ENCODE measurements at regions not wholly inside any gene's neighbourhood (a gene's known extent, or its start where the extent isn't known, plus 50 kb on each side); places are given as distances from the start of the nearest gene placed in this dataset.
A peak's percentile ranks its signal among the peaks of the same experiment; 100 is the strongest.

GRCh38 chr10:77732213-77733003 is 94.8 kb upstream of the KCNMA1 start:
- Histone ChIP-seq H3K4me1 (ENCODE audit: control insufficient read depth in 1 of 2, insufficient read depth in 2 of 2, low read length in 2 of 2) (peaks cover 0 to 2% of the 10 kb centered on the region in 2 experiments), H3K4ac (ENCODE audit: low read depth, low read length) (no peak overlapping the region), H3K23ac (ENCODE audit: low read length) (no peak overlapping the region), H3K4me2 (ENCODE audit: low read length) (no peak overlapping the region), H3K9me3 (ENCODE audit: insufficient read depth, low read depth, low read length) (peaks cover 3% of the 10 kb centered on the region), H2BK12ac (ENCODE audit: low read length) (no peak overlapping the region), H4K8ac (ENCODE audit: low read depth, low read length) (no peak overlapping the region), H2BK5ac (ENCODE audit: low read depth, low read length, poor library complexity) (no peak overlapping the region), H2AK5ac (ENCODE audit: low read length) (no peak overlapping the region), H3K9ac (ENCODE audit: low read length) (no peak overlapping the region), H3K36me3 (ENCODE audit: control insufficient read depth in 1 of 2, insufficient read depth in 2 of 2, low read length in 2 of 2) (peaks cover 1 to 5% of the 10 kb centered on the region in 2 experiments), H4K12ac (ENCODE audit: low read depth, low read length) (no peak overlapping the region), H4K91ac (ENCODE audit: low read depth, low read length) (no peak overlapping the region), H3K27me3 (ENCODE audit: insufficient read depth, low read length) (no peaks in the 10 kb centered on the region), H3K79me1 (ENCODE audit: low read length) (no peaks in the 10 kb centered on the region), H3K27ac (ENCODE audit: low read depth, low read length) (no peak overlapping the region), H3K79me2 (ENCODE audit: control insufficient read depth, insufficient read depth, low read length, poor library complexity) (no peaks in the 10 kb centered on the region), H3K4me3 (ENCODE audit: low read depth, low read length) (no peak overlapping the region), H2AFZ (ENCODE audit: insufficient read depth, low read length, poor library complexity) (no peak overlapping the region), H3K18ac (ENCODE audit: low read length) (no peak overlapping the region), H2BK120ac (ENCODE audit: insufficient read depth, low read length, poor library complexity) (no peak overlapping the region), H3K14ac (ENCODE audit: low read length) (no peak overlapping the region)
- no peak for DNase-seq
- no CpG with 5 or more reads among the region's 23 CpGs for WGBS (ENCODE audit: extremely low coverage, insufficient coverage, insufficient read length)

GRCh38 chr10:77727481-77727880 is 89.9 kb upstream of the KCNMA1 start:
- Histone ChIP-seq H2AK5ac (ENCODE audit: low read length) (no peak overlapping the region), H2BK5ac (ENCODE audit: low read depth, low read length, poor library complexity) (no peak overlapping the region), H3K18ac (ENCODE audit: low read length) (no peak overlapping the region), H2BK12ac (ENCODE audit: low read length) (no peak overlapping the region), H3K4me1 (ENCODE audit: control insufficient read depth in 1 of 2, insufficient read depth in 2 of 2, low read length in 2 of 2) (peaks cover 6 to 11% of the 10 kb centered on the region in 2 experiments), H3K4me3 (ENCODE audit: low read depth, low read length) (no peak overlapping the region), H3K79me2 (ENCODE audit: control insufficient read depth, insufficient read depth, low read length, poor library complexity) (no peaks in the 10 kb centered on the region), H3K9me3 (ENCODE audit: insufficient read depth, low read depth, low read length) (no peaks in the 10 kb centered on the region), H2AFZ (ENCODE audit: insufficient read depth, low read length, poor library complexity) (no peak overlapping the region), H3K36me3 (ENCODE audit: control insufficient read depth in 1 of 2, insufficient read depth in 2 of 2, low read length in 2 of 2) (peaks cover 0 to 2% of the 10 kb centered on the region in 2 experiments), H4K91ac (ENCODE audit: low read depth, low read length) (no peak overlapping the region), H4K8ac (ENCODE audit: low read depth, low read length) (no peak overlapping the region), H3K27me3 (ENCODE audit: insufficient read depth, low read length) (no peaks in the 10 kb centered on the region), H3K9ac (ENCODE audit: low read length) (no peak overlapping the region), H3K23ac (ENCODE audit: low read length) (no peak overlapping the region), H3K79me1 (ENCODE audit: low read length) (peaks cover 12% of the 10 kb centered on the region), H3K4me2 (ENCODE audit: low read length) (no peak overlapping the region), H3K27ac (ENCODE audit: low read depth, low read length) (no peak overlapping the region), H4K12ac (ENCODE audit: low read depth, low read length) (no peak overlapping the region), H3K14ac (ENCODE audit: low read length) (no peak overlapping the region), H2BK120ac (ENCODE audit: insufficient read depth, low read length, poor library complexity) (no peak overlapping the region), H3K4ac (ENCODE audit: low read depth, low read length) (no peak overlapping the region)
- no peak for DNase-seq
- WGBS (ENCODE audit: extremely low coverage, insufficient coverage, insufficient read length) = no CpG with 5 or more reads among the region's 3 CpGs

DNA sequence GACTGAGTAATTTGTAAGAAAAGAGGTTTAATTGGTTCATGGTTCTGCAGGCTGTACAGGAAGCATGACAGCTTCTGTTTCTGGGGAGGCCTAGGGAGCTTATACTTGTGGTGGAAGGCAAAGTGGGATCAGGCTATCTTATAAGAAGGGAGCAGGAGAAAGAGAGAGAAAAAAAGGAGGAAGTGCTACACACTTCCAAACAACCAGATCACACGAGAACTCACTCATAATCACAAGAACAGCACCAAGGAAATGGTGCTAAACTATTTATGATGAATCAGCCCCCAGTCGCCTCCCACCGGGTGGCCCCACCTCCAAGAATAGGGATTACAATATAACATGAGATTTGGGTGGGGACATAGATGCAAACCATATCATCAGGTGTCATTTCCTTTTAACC is 89.1 kb upstream of the KCNMA1 start:
- Histone ChIP-seq H3K79me2 (ENCODE audit: control insufficient read depth, insufficient read depth, low read length, poor library complexity) (no peaks in the 10 kb centered on the region), H3K4me2 (ENCODE audit: low read length) (no peak overlapping the region), H4K12ac (ENCODE audit: low read depth, low read length) (no peak overlapping the region), H2BK5ac (ENCODE audit: low read depth, low read length, poor library complexity) (no peak overlapping the region), H3K36me3 (ENCODE audit: control insufficient read depth in 1 of 2, insufficient read depth in 2 of 2, low read length in 2 of 2) (peaks cover 0 to 2% of the 10 kb centered on the region in 2 experiments), H3K9ac (ENCODE audit: low read length) (no peak overlapping the region), H3K23ac (ENCODE audit: low read length) (no peak overlapping the region), H3K18ac (ENCODE audit: low read length) (no peak overlapping the region), H3K27ac (ENCODE audit: low read depth, low read length) (no peak overlapping the region), H3K9me3 (ENCODE audit: insufficient read depth, low read depth, low read length) (no peaks in the 10 kb centered on the region), H4K8ac (ENCODE audit: low read depth, low read length) (no peak overlapping the region), H3K14ac (ENCODE audit: low read length) (no peak overlapping the region), H3K4me1 (ENCODE audit: control insufficient read depth in 1 of 2, insufficient read depth in 2 of 2, low read length in 2 of 2) (peaks cover 6 to 10% of the 10 kb centered on the region in 2 experiments), H2AK5ac (ENCODE audit: low read length) (no peak overlapping the region), H3K4me3 (ENCODE audit: low read depth, low read length) (no peak overlapping the region), H2AFZ (ENCODE audit: insufficient read depth, low read length, poor library complexity) (no peak overlapping the region), H3K79me1 (ENCODE audit: low read length) (peaks cover 14% of the 10 kb centered on the region), H3K4ac (ENCODE audit: low read depth, low read length) (peak overlapping the region; percentile 49), H4K91ac (ENCODE audit: low read depth, low read length) (peak overlapping the region; percentile 31), H3K27me3 (ENCODE audit: insufficient read depth, low read length) (no peaks in the 10 kb centered on the region), H2BK120ac (ENCODE audit: insufficient read depth, low read length, poor library complexity) (no peak overlapping the region), H2BK12ac (ENCODE audit: low read length) (no peak overlapping the region)
- WGBS (ENCODE audit: extremely low coverage, insufficient coverage, insufficient read length) = no CpG with 5 or more reads among the region's 3 CpGs
- no peak for DNase-seq

GRCh38 chr10:77726301-77726700 is 88.7 kb upstream of the KCNMA1 start:
- Histone ChIP-seq H3K79me1 (ENCODE audit: low read length) (peaks cover 15% of the 10 kb centered on the region), H2AK5ac (ENCODE audit: low read length) (no peak overlapping the region), H3K4me1 (ENCODE audit: control insufficient read depth in 1 of 2, insufficient read depth in 2 of 2, low read length in 2 of 2) (peaks cover 6 to 10% of the 10 kb centered on the region in 2 experiments), H3K4ac (ENCODE audit: low read depth, low read length) (no peak overlapping the region), H3K27me3 (ENCODE audit: insufficient read depth, low read length) (no peaks in the 10 kb centered on the region), H4K8ac (ENCODE audit: low read depth, low read length) (no peak overlapping the region), H3K14ac (ENCODE audit: low read length) (no peak overlapping the region), H3K23ac (ENCODE audit: low read length) (no peak overlapping the region), H3K18ac (ENCODE audit: low read length) (no peak overlapping the region), H4K91ac (ENCODE audit: low read depth, low read length) (no peak overlapping the region), H3K9me3 (ENCODE audit: insufficient read depth, low read depth, low read length) (no peaks in the 10 kb centered on the region), H2BK12ac (ENCODE audit: low read length) (no peak overlapping the region), H3K79me2 (ENCODE audit: control insufficient read depth, insufficient read depth, low read length, poor library complexity) (no peaks in the 10 kb centered on the region), H2AFZ (ENCODE audit: insufficient read depth, low read length, poor library complexity) (no peak overlapping the region), H3K9ac (ENCODE audit: low read length) (no peak overlapping the region), H3K36me3 (ENCODE audit: control insufficient read depth in 1 of 2, insufficient read depth in 2 of 2, low read length in 2 of 2) (peaks cover 0 to 2% of the 10 kb centered on the region in 2 experiments), H3K4me2 (ENCODE audit: low read length) (no peak overlapping the region), H2BK120ac (ENCODE audit: insufficient read depth, low read length, poor library complexity) (no peak overlapping the region), H3K4me3 (ENCODE audit: low read depth, low read length) (no peak overlapping the region), H3K27ac (ENCODE audit: low read depth, low read length) (no peak overlapping the region), H2BK5ac (ENCODE audit: low read depth, low read length, poor library complexity) (no peak overlapping the region), H4K12ac (ENCODE audit: low read depth, low read length) (no peak overlapping the region)
- WGBS (ENCODE audit: extremely low coverage, insufficient coverage, insufficient read length) = 100% methylated on average over 1 of the region's 1 CpG
- no peak for DNase-seq

All from trophoblast cell (in vitro differentiated cells and primary cell).